Hepatocyte (in vitro differentiated cells): ENCODE measurements at regions not wholly inside any gene's neighbourhood (a gene's known extent, or its start where the extent isn't known, plus 50 kb on each side); places are given as distances from the start of the nearest gene placed in this dataset.
"Not testable (repeated sequence)": the region's sequence is repeated elsewhere in the genome, so short reads cannot be mapped to it uniquely, and the experiment has no call there.

Experiments used
- DNase-seq: peaks from one replicate; pipeline ENCODE4 v3.0.0-alpha.2; 2016; ENCODE audit warnings: low spot score
- H2AFZ ChIP-seq: fragments of 200-600 bp; sonication (generic); 2 replicates; pipeline ENCODE4 v1.6.0; 2016; ENCODE audit warnings: antibody characterized with exemption, mild to moderate bottlenecking
- H3K27ac ChIP-seq: fragments of 200-600 bp; sonication (generic); 2 replicates; pipeline ENCODE4 v1.5.1; 2016; ENCODE audit warnings: mild to moderate bottlenecking
- H3K27me3 ChIP-seq: fragments of 200-600 bp; sonication (generic); 2 replicates; pipeline ENCODE4 v1.6.1; 2016
- H3K36me3 ChIP-seq: fragments of 200-600 bp; sonication (generic); replicated peaks from 2 replicates; pipeline ENCODE4 v1.5.1; 2016; ENCODE audit warnings: low read depth; ENCODE audit not compliant: insufficient read depth
- H3K4me1 ChIP-seq: fragments of 200-600 bp; sonication (generic); 2 replicates; pipeline ENCODE4 v1.5.1; 2016; ENCODE audit warnings: mild to moderate bottlenecking, moderate library complexity; ENCODE audit not compliant: insufficient read depth
- H3K4me2 ChIP-seq: fragments of 200-600 bp; sonication (generic); 2 replicates; pipeline ENCODE4 v1.6.0; 2016
- H3K4me3 ChIP-seq: fragments of 200-600 bp; sonication (generic); 2 replicates; pipeline ENCODE4 v1.5.1; 2016; ENCODE audit warnings: mild to moderate bottlenecking
- H3K79me2 ChIP-seq: fragments of 200-600 bp; sonication (generic); 2 replicates; pipeline ENCODE4 v1.6.0; 2017; ENCODE audit warnings: mild to moderate bottlenecking
- H3K9me2 ChIP-seq: fragments of 200-600 bp; sonication (generic); replicated peaks from 2 replicates; pipeline ENCODE4 v1.6.0; 2017; ENCODE audit warnings: mild to moderate bottlenecking; ENCODE audit not compliant: insufficient read depth
- H3K9me3 ChIP-seq: fragments of 200-600 bp; sonication (generic); 2 replicates; pipeline ENCODE4 v1.5.1; 2016; ENCODE audit warnings: low read depth, mild to moderate bottlenecking
- H4K20me1 ChIP-seq: fragments of 200-600 bp; sonication (generic); 2 replicates; pipeline ENCODE4 v1.6.0; 2016; ENCODE audit warnings: mild to moderate bottlenecking; ENCODE audit not compliant: insufficient read depth, poor library complexity, severe bottlenecking
- EZH2 ChIP-seq: fragments of 200-600 bp; sonication (generic); IDR thresholded peaks from 2 replicates; pipeline ENCODE4 v1.6.1; 2016; ENCODE audit warnings: antibody characterized with exemption, mild to moderate bottlenecking, borderline replicate concordance
- EZH2phosphoT487 ChIP-seq: fragments of 200-600 bp; sonication (generic); IDR thresholded peaks from one replicate; pipeline ENCODE4 v1.6.1; 2018; ENCODE audit warnings: antibody characterized with exemption, mild to moderate bottlenecking, low read depth, moderate library complexity; ENCODE audit not compliant: unreplicated experiment, severe bottlenecking
- WGBS: methylation state at CpG from one replicate; pipeline ENCODE4 v1.1.6; 2016; ENCODE audit warnings: low lambda C conversion rate; ENCODE audit errors: missing lambda C conversion rate; 5-methylcytosine and 5-hydroxymethylcytosine counted together
- TF ChIP-seq, protein P1 (sequence below): fragments of 200-600 bp; sonication (generic); IDR thresholded peaks from 2 replicates; pipeline ENCODE4 v1.5.1; 2016; ENCODE audit warnings: antibody characterized with exemption, mild to moderate bottlenecking; ENCODE audit not compliant: poor library complexity

DNA sequence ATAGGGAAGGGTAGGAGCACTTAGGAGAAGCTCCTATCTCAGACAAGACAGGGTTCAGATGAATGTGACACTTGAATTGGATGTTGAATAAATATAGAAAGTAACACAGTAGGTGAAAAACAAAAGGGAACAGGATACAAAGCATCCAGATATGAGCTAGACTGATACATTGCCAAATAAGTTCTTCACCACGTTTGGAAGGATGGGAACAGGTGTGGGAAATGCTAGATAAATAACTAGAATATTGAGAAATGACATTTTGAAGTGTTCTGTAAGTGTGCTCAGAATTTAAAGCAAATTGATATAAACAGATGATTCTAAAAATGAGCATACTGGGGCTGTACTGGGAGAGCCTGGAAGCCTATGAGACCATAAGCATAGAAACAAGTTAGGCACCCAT, 340.1 kb upstream of the PRR16 start:
- no peaks in the 10 kb centered on the region for H4K20me1 ChIP-seq
- no peaks in the 10 kb centered on the region for H3K9me2 ChIP-seq
- no peaks in the 10 kb centered on the region for H3K9me3 ChIP-seq
- DNase-seq, result no peak
- no peak for TF ChIP-seq EZH2
- TF ChIP-seq, protein P1, sequence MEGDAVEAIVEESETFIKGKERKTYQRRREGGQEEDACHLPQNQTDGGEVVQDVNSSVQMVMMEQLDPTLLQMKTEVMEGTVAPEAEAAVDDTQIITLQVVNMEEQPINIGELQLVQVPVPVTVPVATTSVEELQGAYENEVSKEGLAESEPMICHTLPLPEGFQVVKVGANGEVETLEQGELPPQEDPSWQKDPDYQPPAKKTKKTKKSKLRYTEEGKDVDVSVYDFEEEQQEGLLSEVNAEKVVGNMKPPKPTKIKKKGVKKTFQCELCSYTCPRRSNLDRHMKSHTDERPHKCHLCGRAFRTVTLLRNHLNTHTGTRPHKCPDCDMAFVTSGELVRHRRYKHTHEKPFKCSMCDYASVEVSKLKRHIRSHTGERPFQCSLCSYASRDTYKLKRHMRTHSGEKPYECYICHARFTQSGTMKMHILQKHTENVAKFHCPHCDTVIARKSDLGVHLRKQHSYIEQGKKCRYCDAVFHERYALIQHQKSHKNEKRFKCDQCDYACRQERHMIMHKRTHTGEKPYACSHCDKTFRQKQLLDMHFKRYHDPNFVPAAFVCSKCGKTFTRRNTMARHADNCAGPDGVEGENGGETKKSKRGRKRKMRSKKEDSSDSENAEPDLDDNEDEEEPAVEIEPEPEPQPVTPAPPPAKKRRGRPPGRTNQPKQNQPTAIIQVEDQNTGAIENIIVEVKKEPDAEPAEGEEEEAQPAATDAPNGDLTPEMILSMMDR, result no peak
- TF ChIP-seq EZH2phosphoT487, result no peak
- no peaks in the 10 kb centered on the region for H3K27me3 ChIP-seq
- no peak overlapping the region for H3K4me2 ChIP-seq
- no peak overlapping the region for H3K27ac ChIP-seq
- 50% methylated on average over 1 of the region's 1 CpG for whole genome bisulfite sequencing
- no peaks in the 10 kb centered on the region for H3K36me3 ChIP-seq
- no peak overlapping the region for H3K4me3 ChIP-seq
- H2AFZ ChIP-seq, result no peak overlapping the region
- H3K4me1 ChIP-seq, result no peaks in the 10 kb centered on the region
- H3K79me2 ChIP-seq, result no peaks in the 10 kb centered on the region

DNA sequence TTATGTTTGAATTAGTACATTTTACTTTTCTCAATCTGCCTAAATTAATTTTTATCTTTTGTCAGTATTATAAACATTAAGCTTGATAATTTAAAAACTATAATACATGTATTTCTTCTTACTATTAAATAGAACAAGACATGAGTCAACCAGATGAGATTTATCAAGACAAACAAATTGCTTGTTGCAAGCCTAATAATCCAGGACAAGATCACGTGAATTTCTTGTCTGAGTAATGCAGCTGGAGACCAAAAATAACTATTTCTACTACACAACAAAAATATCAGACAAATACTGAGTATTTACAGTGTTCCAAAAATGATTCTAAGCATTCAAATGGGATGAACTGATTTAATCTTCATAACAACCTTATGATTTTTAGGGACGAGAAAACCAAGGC, 339.1 kb upstream of the PRR16 start:
- Histone ChIP-seq H3K79me2 (no peaks in the 10 kb centered on the region), H3K4me3 (no peak overlapping the region), H3K4me2 (no peak overlapping the region), H3K9me3 (no peaks in the 10 kb centered on the region), H3K27ac (no peak overlapping the region), H3K9me2 (no peaks in the 10 kb centered on the region), H3K27me3 (no peaks in the 10 kb centered on the region), H4K20me1 (no peaks in the 10 kb centered on the region), H3K4me1 (no peaks in the 10 kb centered on the region), H2AFZ (no peak overlapping the region), H3K36me3 (no peaks in the 10 kb centered on the region)
- WGBS, result 69% methylated on average over 2 of the region's 2 CpGs
- TF ChIP-seq EZH2, result no peak
- TF ChIP-seq, protein P1, result no peak
- TF ChIP-seq EZH2phosphoT487, result no peak
- no peak for DNase-seq

DNA sequence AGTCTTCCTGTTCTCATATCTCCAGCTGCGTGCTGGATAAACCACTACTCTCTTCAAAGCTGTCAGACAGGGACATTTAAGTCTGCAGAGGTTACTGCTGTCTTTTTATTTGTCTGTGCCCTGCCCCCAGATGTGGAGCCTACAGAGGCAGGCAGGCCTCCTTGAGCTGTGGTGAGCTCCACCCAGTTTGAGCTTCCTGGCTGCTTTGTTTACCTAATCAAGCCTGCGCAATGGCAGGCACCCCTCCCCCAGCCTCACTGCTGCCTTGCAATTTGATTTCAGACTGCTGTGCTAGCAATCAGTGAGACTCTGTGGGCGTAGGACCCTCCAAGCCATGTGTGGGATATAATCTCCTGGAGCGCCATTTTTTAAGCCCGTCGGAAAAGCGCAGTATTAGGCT, 331.8 kb upstream of the PRR16 start:
- not testable (repeated sequence) for H3K9me3 ChIP-seq, H3K27me3 ChIP-seq, H2AFZ ChIP-seq, H3K9me2 ChIP-seq, H3K27ac ChIP-seq, H3K4me1 ChIP-seq, H3K4me3 ChIP-seq, DNase-seq, H3K79me2 ChIP-seq, H3K4me2 ChIP-seq, H4K20me1 ChIP-seq, H3K36me3 ChIP-seq
- 84% methylated on average over 7 of the region's 7 CpGs for WGBS

DNA sequence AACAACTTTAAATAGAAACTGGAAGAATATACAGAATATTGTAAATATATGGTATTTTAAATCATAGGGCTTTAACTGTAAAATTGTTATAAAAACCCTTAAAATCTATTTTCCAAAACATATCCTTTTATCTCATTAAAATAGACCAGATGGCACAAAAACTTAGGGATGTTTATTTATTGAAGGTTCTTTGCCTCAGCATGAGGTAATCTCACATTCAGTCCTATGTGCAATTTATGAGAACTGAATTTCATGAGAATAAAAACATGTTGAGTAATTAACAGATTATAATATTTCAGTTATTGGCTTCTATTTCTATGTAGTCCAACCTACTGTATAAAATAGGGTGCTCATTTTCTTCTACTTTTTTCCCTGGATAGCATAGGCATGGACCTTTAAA, 329.2 kb upstream of the PRR16 start:
- no peaks in the 10 kb centered on the region for H3K27me3 ChIP-seq
- H3K27ac ChIP-seq, result no peak overlapping the region
- H3K4me2 ChIP-seq, result no peak overlapping the region
- H2AFZ ChIP-seq, result no peak overlapping the region
- H4K20me1 ChIP-seq, result no peaks in the 10 kb centered on the region
- H3K9me2 ChIP-seq, result no peaks in the 10 kb centered on the region
- no peaks in the 10 kb centered on the region for H3K36me3 ChIP-seq
- no peaks in the 10 kb centered on the region for H3K9me3 ChIP-seq
- no peak for DNase-seq
- H3K4me3 ChIP-seq, result no peak overlapping the region
- peaks cover 5% of the 10 kb centered on the region for H3K4me1 ChIP-seq
- H3K79me2 ChIP-seq, result no peaks in the 10 kb centered on the region
- TF ChIP-seq EZH2 (no peak), EZH2phosphoT487 (no peak)
- TF ChIP-seq, protein P1, result no peak
